Epithelial cell of prostate (primary cell): ENCODE measurements at regions not wholly inside any gene's neighbourhood (a gene's known extent, or its start where the extent isn't known, plus 50 kb on each side); places are given as distances from the start of the nearest gene placed in this dataset.

ENCODE experiments used
- DNase-seq: peaks from one replicate; pipeline ENCODE4 v3.0.0-alpha.2; 2011; ENCODE audit warnings: low read depth, low spot score
- H3K27ac ChIP-seq: fragments of 450-650 bp; 2 replicates; pipeline ENCODE4 v1.5.1; 2017; ENCODE audit warnings: mild to moderate bottlenecking

DNA sequence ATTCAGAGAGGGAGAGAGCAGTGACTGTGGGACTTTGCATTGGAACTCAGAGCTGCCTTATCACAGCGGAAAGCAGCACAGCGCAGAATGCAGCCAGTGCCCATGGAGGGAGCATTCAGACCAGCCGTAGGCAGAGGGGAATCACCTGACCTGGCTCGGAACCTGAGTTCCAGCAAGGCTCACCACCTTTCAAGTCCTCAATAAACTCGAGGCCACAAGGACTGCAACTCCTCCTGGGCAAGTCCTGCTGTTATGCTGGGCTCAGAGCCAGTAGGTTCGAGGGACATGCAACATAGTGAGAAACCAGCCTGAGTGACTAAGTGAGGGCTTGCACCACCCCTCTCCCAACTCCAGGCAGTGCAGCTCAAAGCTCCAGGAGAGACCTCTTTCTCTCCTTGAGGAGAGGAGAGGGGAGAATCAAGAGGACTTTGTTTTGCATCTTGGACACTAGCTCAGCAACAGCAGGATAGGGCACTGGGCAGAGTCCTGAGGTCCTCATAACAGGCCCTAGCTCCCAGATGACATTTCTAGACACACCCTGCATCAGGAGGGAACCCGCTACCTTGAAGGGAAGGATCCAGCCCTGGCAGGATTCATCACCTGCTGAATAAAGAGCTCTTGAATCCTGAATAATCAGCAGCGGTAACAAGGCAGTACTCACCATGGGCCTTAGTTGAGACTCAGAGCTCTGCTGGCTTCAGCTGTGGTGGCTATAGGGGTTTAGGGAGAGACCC is 136.8 kb upstream of the OTOS start:
- no peak overlapping the region for H3K27ac ChIP-seq
- peak; percentile 10 for DNase-seq

- DNase-seq = no peak
- H3K27ac ChIP-seq = no peak overlapping the region
Observed at GRCh38 chr2:240277807-240278522, 137.5 kb upstream of the OTOS start.

DNA sequence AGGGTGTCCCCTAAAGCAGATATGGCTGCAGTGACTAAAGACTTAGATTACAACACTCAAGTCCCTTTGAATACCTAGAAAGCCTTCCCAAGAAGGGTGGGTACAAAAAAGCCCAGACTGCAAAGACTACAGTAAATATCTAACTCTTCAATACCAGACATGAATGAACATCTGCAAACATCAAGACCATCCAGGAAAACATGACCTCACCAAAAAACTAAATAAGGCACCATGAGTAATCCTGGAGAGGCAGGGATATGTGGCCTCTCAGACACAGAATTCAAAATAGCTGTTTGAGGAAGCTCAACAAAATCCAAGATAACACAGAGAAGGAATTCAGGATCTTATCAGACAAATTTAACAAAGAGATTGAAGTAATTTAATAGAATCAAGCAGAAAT is 138.2 kb upstream of the OTOS start:
- DNase-seq = no peak
- H3K27ac ChIP-seq = no peak overlapping the region

DNA sequence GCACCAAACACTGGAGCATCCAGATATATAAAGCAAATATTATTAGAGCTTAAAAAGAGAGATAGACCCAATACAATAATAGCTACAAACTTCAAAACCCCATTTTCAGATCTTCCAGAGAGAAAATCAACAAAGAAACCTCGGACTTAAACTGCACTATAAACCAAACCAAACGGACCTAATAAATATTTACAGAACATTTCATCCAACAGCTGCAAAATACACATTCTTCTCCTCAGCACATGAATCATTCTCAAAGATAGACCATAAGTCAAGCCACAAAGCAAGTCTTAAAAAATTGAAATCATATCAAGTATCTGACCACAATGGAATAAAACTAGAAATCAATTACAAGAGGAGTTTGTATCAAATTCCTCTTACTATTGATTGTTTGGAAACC is 140.2 kb upstream of the OTOS start:
- no peak for DNase-seq
- no peak overlapping the region for H3K27ac ChIP-seq

DNA sequence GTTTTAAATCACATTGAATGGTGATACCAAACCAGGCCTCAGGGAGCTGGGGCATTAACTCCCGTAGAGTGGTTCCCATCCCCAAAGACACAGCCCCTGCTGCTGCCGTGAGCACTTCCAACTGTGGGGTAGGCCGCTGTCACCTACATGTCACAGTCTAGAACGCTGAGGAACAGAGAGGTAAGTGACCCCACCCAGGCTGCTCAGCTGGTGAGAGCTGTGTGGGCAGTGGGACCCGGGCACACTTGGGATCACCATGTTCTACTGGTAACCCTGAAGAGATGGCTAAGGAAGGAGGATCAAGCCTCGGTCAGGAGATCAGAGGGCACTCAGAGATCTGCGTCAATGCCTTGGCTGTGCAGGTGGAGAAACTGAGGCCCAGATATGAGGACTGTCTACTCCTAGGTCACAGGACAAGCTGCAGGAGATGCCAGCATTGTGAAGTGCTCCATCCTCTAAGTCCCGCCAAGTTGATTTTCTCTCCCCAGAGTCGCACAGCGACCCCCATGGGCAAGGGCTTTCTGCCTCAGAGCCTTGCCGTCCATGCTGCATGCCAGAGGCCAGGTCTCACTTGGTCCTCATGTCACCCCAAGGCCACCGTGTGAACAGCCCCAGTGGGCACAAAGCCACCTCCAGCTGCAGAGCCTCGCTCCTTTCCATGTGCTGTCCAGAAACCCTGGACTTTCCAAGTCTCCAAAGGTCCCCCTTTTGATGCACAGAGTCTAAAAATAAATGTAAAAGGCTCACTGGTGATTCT is 144.2 kb upstream of the OTOS start:
- H3K27ac ChIP-seq = no peak overlapping the region
- DNase-seq = no peak

DNA sequence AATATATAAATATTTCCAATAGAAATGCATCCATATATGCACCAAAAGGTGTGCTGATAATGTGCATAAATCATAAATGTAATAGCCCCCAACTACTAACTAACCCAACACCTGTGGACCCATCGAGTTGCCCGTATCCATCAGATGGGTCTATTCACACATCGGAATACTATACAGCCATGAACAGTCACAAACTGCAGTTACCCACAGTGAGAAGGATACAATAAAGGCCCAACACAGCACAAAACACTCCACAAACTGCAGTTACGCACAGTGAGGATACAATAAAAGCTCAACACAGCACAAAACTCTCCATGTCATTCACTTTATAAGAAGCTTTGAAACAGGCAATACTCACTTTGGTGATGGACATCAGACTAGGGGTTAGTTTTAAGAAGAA is 145.3 kb upstream of the OTOS start:
- DNase-seq = no peak
- H3K27ac ChIP-seq = no peak overlapping the region

GRCh38 chr2:240286596-240286995 is 146.1 kb upstream of the OTOS start:
- H3K27ac ChIP-seq = no peak overlapping the region
- DNase-seq = no peak

- DNase-seq = no peak
- H3K27ac ChIP-seq = no peak overlapping the region
Observed at GRCh38 chr2:240287011-240287410, 146.6 kb upstream of the OTOS start.

DNA sequence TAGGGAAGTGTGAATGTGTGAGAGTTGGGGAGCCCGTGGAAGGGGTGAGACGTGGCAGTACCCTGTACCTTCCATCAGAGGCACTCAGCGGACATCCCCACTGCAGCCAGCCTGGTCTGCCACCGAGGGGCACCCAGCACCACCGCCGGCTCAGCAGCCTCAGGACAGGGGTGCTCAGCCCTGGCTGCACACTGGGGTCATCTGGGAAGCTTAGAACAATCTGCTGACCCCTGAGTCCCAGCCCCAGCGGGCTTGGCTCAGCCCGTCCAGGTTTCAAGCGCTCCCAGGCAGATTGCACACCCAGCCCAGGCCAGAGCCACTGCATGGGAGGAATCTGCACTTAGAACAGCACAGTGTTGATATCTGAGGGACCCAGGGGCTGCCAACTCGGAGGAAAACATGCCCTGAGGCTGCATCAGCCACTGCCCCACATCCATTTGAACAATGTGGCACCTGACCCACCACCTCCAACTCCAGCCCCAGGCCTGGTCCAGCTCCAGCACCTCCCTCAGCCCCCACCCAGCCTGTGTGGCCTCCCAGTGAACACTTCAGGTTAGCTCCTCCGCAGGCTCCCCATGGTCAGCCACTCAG is 147.1 kb upstream of the OTOS start:
- DNase-seq = no peak
- H3K27ac ChIP-seq = no peak overlapping the region

GRCh38 chr2:240288087-240288521 is 147.4 kb upstream of the GPC1 start:
- DNase-seq = no peak
- H3K27ac ChIP-seq = no peak overlapping the region

- no peak for DNase-seq
Observed at GRCh38 chr2:240289701-240290431, 145.6 kb upstream of the GPC1 start.

GRCh38 chr2:240290432-240291336 is 144.8 kb upstream of the GPC1 start:
- H3K27ac ChIP-seq = no peak overlapping the region
- DNase-seq = no peak

More at GRCh38 chr2:240289701-240290431, 145.6 kb upstream of the GPC1 start:
- no peak overlapping the region for H3K27ac ChIP-seq

GRCh38 chr2:240291337-240292034 is 144.0 kb upstream of the GPC1 start:
- DNase-seq = no peak
- no peak overlapping the region for H3K27ac ChIP-seq

GRCh38 chr2:240292035-240292574 is 143.4 kb upstream of the GPC1 start:
- DNase-seq = no peak
- no peak overlapping the region for H3K27ac ChIP-seq

DNA sequence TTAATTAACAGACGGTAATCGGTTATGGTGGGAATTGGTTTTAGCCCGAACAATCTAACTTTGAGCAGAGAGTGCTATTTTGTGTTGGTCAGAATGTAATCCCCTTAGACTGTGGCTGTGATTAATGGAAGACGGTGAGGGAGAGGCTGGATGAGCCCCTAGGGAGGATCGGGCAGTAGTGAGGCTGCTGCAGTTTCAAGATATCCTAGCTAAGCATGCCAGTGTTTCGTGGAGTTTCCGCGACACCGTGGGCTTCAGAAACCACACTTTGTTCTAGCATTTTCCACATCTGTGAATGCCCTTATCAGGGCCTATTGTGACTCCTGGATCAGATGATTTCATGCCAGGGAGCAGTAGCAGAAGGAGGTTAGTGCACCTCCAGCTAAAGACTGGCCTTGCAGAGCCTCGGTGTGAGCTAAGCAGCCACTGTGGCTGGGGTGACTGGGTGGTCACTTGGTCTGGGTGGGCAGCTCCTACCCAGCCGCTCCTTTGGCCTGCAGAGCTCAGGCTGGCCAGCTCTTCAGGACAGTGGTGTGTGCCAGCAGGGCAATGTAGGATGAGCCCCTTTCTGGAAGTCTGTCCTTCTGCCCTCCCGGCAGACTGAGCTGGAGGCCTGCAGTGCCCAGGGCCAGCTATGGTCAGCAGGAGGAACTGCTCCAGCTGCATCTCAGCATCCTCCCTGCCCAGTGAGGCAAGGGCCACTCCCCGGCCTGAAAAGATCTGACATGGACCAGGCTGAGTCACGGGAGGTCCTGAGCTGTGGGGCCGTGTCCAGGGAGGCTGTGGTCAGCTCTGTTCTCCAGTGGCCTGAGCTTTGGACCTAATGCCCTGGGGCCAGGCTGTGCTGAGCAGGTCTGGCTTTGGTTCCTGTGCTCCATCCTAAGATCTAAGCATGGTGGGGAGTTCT is 142.6 kb upstream of the GPC1 start:
- H3K27ac ChIP-seq = no peak overlapping the region
- no peak for DNase-seq

GRCh38 chr2:240293557-240294461 is 141.7 kb upstream of the GPC1 start:
- H3K27ac ChIP-seq = no peak overlapping the region
- no peak for DNase-seq
